Osteocyte (in vitro differentiated cells): ENCODE measurements at regions not wholly inside any gene's neighbourhood (a gene's known extent, or its start where the extent isn't known, plus 50 kb on each side); places are given as distances from the start of the nearest gene placed in this dataset.

ENCODE experiments used
- DNase-seq: peaks from one replicate; pipeline ENCODE4 v3.0.0; 2021; ENCODE audit warnings: mixed read lengths; ENCODE audit not compliant: unreplicated experiment; ENCODE audit errors: extremely low spot score
- H3K27ac Mint-ChIP-seq: one replicate; pipeline ENCODE4 v1.8.0; 2021; ENCODE audit warnings: mild to moderate bottlenecking, mixed read lengths; ENCODE audit not compliant: unreplicated experiment
- H3K27me3 Mint-ChIP-seq: one replicate; pipeline ENCODE4 v1.8.0; 2021; ENCODE audit warnings: mixed read lengths; ENCODE audit not compliant: unreplicated experiment
- H3K36me3 Mint-ChIP-seq: one replicate; pipeline ENCODE4 v1.8.0; 2021; ENCODE audit warnings: mixed read lengths; ENCODE audit not compliant: unreplicated experiment
- H3K4me1 Mint-ChIP-seq: one replicate; pipeline ENCODE4 v1.8.0; 2021; ENCODE audit warnings: mixed read lengths; ENCODE audit not compliant: unreplicated experiment
- H3K4me3 Mint-ChIP-seq: one replicate; pipeline ENCODE4 v1.8.0; 2021; ENCODE audit warnings: mild to moderate bottlenecking, moderate library complexity, mixed read lengths; ENCODE audit not compliant: unreplicated experiment
- H3K9me3 Mint-ChIP-seq: one replicate; pipeline ENCODE4 v1.8.0; 2021; ENCODE audit warnings: mixed read lengths; ENCODE audit not compliant: unreplicated experiment
- CTCF ChIP-seq: fragments of 200-600 bp; sonication (generic); IDR thresholded peaks from 2 replicates; pipeline ENCODE4 v1.5.0; 2021; ENCODE audit warnings: antibody characterized with exemption, mild to moderate bottlenecking, moderate library complexity

GRCh38 chr4:74549936-74550335, 105.0 kb downstream of the AREG start:
- Mint-ChIP-seq H3K36me3 (no peaks in the 10 kb centered on the region), H3K9me3 (no peaks in the 10 kb centered on the region), H3K4me1 (peaks cover 12% of the 10 kb centered on the region), H3K27me3 (no peaks in the 10 kb centered on the region), H3K4me3 (no peak overlapping the region), H3K27ac (no peak overlapping the region)
- DNase-seq = no peak
- TF ChIP-seq CTCF = no peak

GRCh38 chr4:74555231-74555630, 110.3 kb downstream of the AREG start:
- Mint-ChIP-seq H3K4me3 (no peak overlapping the region), H3K27me3 (no peaks in the 10 kb centered on the region), H3K36me3 (no peaks in the 10 kb centered on the region), H3K9me3 (no peaks in the 10 kb centered on the region), H3K27ac (no peak overlapping the region), H3K4me1 (no peaks in the 10 kb centered on the region)
- no peak for DNase-seq
- no peak for TF ChIP-seq CTCF

GRCh38 chr4:74555843-74556242, 110.9 kb downstream of the AREG start:
- Mint-ChIP-seq H3K9me3 (no peaks in the 10 kb centered on the region), H3K27ac (no peak overlapping the region), H3K36me3 (no peaks in the 10 kb centered on the region), H3K4me1 (no peaks in the 10 kb centered on the region), H3K4me3 (no peak overlapping the region), H3K27me3 (no peaks in the 10 kb centered on the region)
- no peak for DNase-seq
- no peak for TF ChIP-seq CTCF

- no peak for DNase-seq
- TF ChIP-seq CTCF = no peak
- Mint-ChIP-seq H3K9me3 (peaks cover 14% of the 10 kb centered on the region), H3K27me3 (no peaks in the 10 kb centered on the region), H3K27ac (no peak overlapping the region), H3K36me3 (no peaks in the 10 kb centered on the region), H3K4me1 (no peaks in the 10 kb centered on the region), H3K4me3 (no peak overlapping the region)
Measured at GRCh38 chr4:74559853-74560252, 114.9 kb downstream of the AREG start.

GRCh38 chr4:74567981-74568380, 123.0 kb downstream of the AREG start:
- DNase-seq = no peak
- TF ChIP-seq CTCF = no peak
- no peaks in the 10 kb centered on the region for H3K36me3 Mint-ChIP-seq
- peaks cover 38% of the 10 kb centered on the region for H3K27me3 Mint-ChIP-seq
- H3K27ac Mint-ChIP-seq = no peak overlapping the region
- H3K4me1 Mint-ChIP-seq = no peaks in the 10 kb centered on the region
- no peak overlapping the region for H3K4me3 Mint-ChIP-seq
- H3K9me3 Mint-ChIP-seq = peaks cover 34% of the 10 kb centered on the region
